GM12874 (cell line): ENCODE measurements at regions not wholly inside any gene's neighbourhood (a gene's known extent, or its start where the extent isn't known, plus 50 kb on each side); places are given as distances from the start of the nearest gene placed in this dataset.

Experiments
- CTCF ChIP-seq: IDR thresholded peaks from 2 replicates; pipeline ENCODE4 v1.5.1; 2011; ENCODE audit warnings: low read depth, mild to moderate bottlenecking, control low read depth, low read length, moderate library complexity; ENCODE audit not compliant: insufficient read depth

- no peak for TF ChIP-seq CTCF
Observed at GRCh38 chr5:167896814-167897213, 394.6 kb upstream of the WWC1 start.

GRCh38 chr5:167897371-167897770 is 394.1 kb upstream of the WWC1 start:
- TF ChIP-seq CTCF: no peak

GRCh38 chr5:167898361-167899042 is 392.9 kb upstream of the WWC1 start:
- TF ChIP-seq CTCF: no peak

- TF ChIP-seq CTCF: no peak
Observed at GRCh38 chr5:167899490-167900070, 391.9 kb upstream of the WWC1 start.

GRCh38 chr5:167900340-167900935 is 391.0 kb upstream of the WWC1 start:
- TF ChIP-seq CTCF: no peak

- no peak for TF ChIP-seq CTCF
Observed at GRCh38 chr5:167902298-167902697, 389.1 kb upstream of the WWC1 start.

GRCh38 chr5:167903243-167903642 is 388.2 kb upstream of the WWC1 start:
- no peak for TF ChIP-seq CTCF
